Retinal pigment epithelial cell (primary cell): ENCODE measurements at regions not wholly inside any gene's neighbourhood (a gene's known extent, or its start where the extent isn't known, plus 50 kb on each side); places are given as distances from the start of the nearest gene placed in this dataset.
"Not testable (repeated sequence)": the region's sequence is repeated elsewhere in the genome, so short reads cannot be mapped to it uniquely, and the experiment has no call there.

Source experiments
- DNase-seq: peaks from one replicate; pipeline ENCODE4 v3.0.0-alpha.2; 2010; ENCODE audit warnings: low read depth
- H3K4me3 ChIP-seq: 2 replicates; pipeline ENCODE4 v1.5.1; 2011; ENCODE audit warnings: mild to moderate bottlenecking, low read length, control low read depth, moderate library complexity
- CTCF ChIP-seq: conservative IDR thresholded peaks from 2 replicates; pipeline ENCODE4 v1.5.1; 2011; ENCODE audit warnings: low read depth, low read length, control low read depth, inconsistent platforms

GRCh38 chrX:5674036-5674435, 554.6 kb downstream of the NLGN4X start:
- no peak overlapping the region for H3K4me3 ChIP-seq
- DNase-seq: no peak
- TF ChIP-seq CTCF: no peak

GRCh38 chrX:5672099-5672498, 556.6 kb downstream of the NLGN4X start:
- TF ChIP-seq CTCF: no peak
- DNase-seq: no peak
- no peak overlapping the region for H3K4me3 ChIP-seq

- H3K4me3 ChIP-seq, DNase-seq: not testable (repeated sequence)
Measured at GRCh38 chrX:5666689-5667088, 562.0 kb downstream of the NLGN4X start.

GRCh38 chrX:5656544-5656943, 572.1 kb downstream of the NLGN4X start:
- H3K4me3 ChIP-seq: no peak overlapping the region
- DNase-seq: no peak
- no peak for TF ChIP-seq CTCF

GRCh38 chrX:5650904-5651303, 577.8 kb downstream of the NLGN4X start:
- H3K4me3 ChIP-seq: no peak overlapping the region
- no peak for DNase-seq
- no peak for TF ChIP-seq CTCF

GRCh38 chrX:5648941-5649568, 579.6 kb downstream of the NLGN4X start:
- DNase-seq: no peak
- TF ChIP-seq CTCF: no peak

GRCh38 chrX:5646818-5647217, 581.8 kb downstream of the NLGN4X start:
- H3K4me3 ChIP-seq: no peak overlapping the region
- no peak for TF ChIP-seq CTCF
- DNase-seq: no peak

More at GRCh38 chrX:5648941-5649568, 579.6 kb downstream of the NLGN4X start:
- H3K4me3 ChIP-seq: no peak overlapping the region

GRCh38 chrX:5644776-5645175, 583.9 kb downstream of the NLGN4X start:
- no peak overlapping the region for H3K4me3 ChIP-seq
- no peak for TF ChIP-seq CTCF
- DNase-seq: no peak
